ENCODE measurements at regions not wholly inside any gene's neighbourhood (a gene's known extent, or its start where the extent isn't known, plus 50 kb on each side); places are given as distances from the start of the nearest gene placed in this dataset.

DNA sequence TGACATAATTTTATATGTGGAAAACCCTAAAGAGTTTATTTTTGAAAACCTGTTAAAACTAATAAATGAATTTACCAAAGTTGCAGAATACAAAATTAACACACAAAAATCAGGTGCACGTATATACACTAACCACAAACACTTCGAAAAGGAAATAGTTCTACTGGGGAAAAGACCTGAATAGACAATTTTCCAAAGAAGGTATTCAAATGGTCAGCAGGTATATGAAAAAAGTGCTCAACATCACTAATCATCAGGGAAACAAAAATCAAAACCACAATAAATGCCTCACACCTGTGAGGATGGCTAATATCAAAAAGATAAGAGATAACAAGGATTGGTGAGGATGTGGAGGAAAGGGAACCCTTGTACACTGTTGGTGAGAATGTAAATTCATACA lies 110.6 kb downstream of the PXDC1 start:
- no peaks in the 10 kb centered on the region for H3K27me3 ChIP-seq (ENCODE audit: insufficient read depth, low read length)
- 96% methylated on average over 2 of the region's 2 CpGs for WGBS
- no peak overlapping the region for H3K4me3 ChIP-seq (ENCODE audit: low read length)
- no peak overlapping the region for H3K9ac ChIP-seq (ENCODE audit: low read depth, low read length)
- peaks cover 2% of the 10 kb centered on the region; the same call in 1 of the 2 replicates for H3K4me1 ChIP-seq (ENCODE audit: insufficient read depth, low read length)
- no peak overlapping the region for H3K27ac ChIP-seq (ENCODE audit: low read depth, low read length)
- no peaks in the 10 kb centered on the region for H3K36me3 ChIP-seq (ENCODE audit: insufficient read depth, low read length)
- no peaks in the 10 kb centered on the region for H3K9me3 ChIP-seq (ENCODE audit: insufficient read depth, low read depth, low read length)

DNA sequence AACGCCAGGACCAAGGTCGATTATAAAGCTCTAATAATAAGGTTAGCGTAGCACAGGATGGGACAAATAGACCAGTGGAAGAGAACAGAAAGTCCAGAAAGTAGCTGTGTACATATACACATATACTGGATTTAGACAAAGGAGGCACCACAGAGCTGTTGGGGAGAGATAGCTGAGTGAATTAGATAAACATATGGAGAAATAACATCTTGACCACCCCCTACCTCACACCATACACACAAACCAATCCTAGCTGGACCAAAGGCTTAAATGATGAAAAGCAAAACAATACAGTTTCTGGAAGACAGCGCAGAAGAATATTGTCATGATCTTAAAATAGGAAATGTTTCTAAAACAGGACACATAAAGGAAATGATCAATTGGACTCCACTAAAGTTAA lies 112.9 kb downstream of the PXDC1 start:
- H3K4me1 ChIP-seq (ENCODE audit: insufficient read depth, low read length): no peaks in the 10 kb centered on the region
- 85% methylated on average over 4 of the region's 4 CpGs for WGBS
- H3K36me3 ChIP-seq (ENCODE audit: insufficient read depth, low read length): no peaks in the 10 kb centered on the region
- H3K9ac ChIP-seq (ENCODE audit: low read depth, low read length): no peak overlapping the region
- no peaks in the 10 kb centered on the region for H3K9me3 ChIP-seq (ENCODE audit: insufficient read depth, low read depth, low read length)
- H3K27ac ChIP-seq (ENCODE audit: low read depth, low read length): no peak overlapping the region
- H3K27me3 ChIP-seq (ENCODE audit: insufficient read depth, low read length): no peaks in the 10 kb centered on the region
- no peak overlapping the region for H3K4me3 ChIP-seq (ENCODE audit: low read length)

DNA sequence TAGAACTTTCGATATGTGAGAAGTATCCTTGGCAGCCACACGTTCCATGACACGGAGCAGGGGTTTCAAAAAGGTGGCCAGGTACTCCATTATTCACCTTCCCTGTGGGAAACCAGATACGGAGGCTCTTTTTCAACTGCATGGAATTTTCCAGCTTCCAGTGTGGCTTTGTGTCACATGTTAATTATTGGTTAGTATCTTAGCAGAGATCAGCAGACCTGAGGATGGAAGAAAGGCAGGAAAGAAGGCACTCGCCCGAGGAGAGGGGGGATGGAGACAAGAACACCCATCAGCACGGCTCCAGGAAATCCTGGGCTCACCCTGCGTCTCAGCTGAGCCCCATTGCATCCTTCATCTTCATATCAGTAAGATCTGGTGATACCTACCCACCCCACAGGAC lies 115.5 kb downstream of the PXDC1 start:
- no peak overlapping the region for H3K4me3 ChIP-seq (ENCODE audit: low read length)
- H3K9me3 ChIP-seq (ENCODE audit: insufficient read depth, low read depth, low read length): no peaks in the 10 kb centered on the region
- WGBS: 90% methylated on average over 7 of the region's 8 CpGs
- H3K27me3 ChIP-seq (ENCODE audit: insufficient read depth, low read length): no peaks in the 10 kb centered on the region
- no peak overlapping the region for H3K27ac ChIP-seq (ENCODE audit: low read depth, low read length)
- no peaks in the 10 kb centered on the region for H3K36me3 ChIP-seq (ENCODE audit: insufficient read depth, low read length)
- H3K4me1 ChIP-seq (ENCODE audit: insufficient read depth, low read length): no peaks in the 10 kb centered on the region
- no peak overlapping the region for H3K9ac ChIP-seq (ENCODE audit: low read depth, low read length)

DNA sequence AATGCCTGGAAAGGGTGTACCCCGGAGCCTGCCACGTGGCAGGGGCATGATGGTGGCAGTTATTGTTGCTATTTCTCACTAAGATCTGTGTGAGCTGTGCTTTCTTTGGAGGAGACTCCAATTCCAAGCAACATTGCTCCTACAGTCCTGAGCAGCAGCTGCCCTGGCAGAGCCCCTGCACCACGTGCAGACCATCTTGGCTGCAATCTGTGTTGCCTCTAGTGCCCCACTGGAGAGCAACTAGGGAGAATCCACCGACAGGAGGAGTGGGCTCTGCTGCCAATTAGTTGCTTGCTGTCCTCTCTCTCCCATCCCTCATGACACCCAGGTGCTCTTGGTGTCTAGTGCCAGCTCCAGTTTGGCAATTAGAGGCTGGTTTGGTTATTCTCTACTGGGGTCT lies 116.0 kb downstream of the PXDC1 start:
- H3K36me3 ChIP-seq (ENCODE audit: insufficient read depth, low read length): no peaks in the 10 kb centered on the region
- H3K27me3 ChIP-seq (ENCODE audit: insufficient read depth, low read length): no peaks in the 10 kb centered on the region
- H3K9me3 ChIP-seq (ENCODE audit: insufficient read depth, low read depth, low read length): no peaks in the 10 kb centered on the region
- no peak overlapping the region for H3K4me3 ChIP-seq (ENCODE audit: low read length)
- H3K9ac ChIP-seq (ENCODE audit: low read depth, low read length): no peak overlapping the region
- 82% methylated on average over 4 of the region's 4 CpGs for WGBS
- H3K4me1 ChIP-seq (ENCODE audit: insufficient read depth, low read length): no peaks in the 10 kb centered on the region
- H3K27ac ChIP-seq (ENCODE audit: low read depth, low read length): no peak overlapping the region

DNA sequence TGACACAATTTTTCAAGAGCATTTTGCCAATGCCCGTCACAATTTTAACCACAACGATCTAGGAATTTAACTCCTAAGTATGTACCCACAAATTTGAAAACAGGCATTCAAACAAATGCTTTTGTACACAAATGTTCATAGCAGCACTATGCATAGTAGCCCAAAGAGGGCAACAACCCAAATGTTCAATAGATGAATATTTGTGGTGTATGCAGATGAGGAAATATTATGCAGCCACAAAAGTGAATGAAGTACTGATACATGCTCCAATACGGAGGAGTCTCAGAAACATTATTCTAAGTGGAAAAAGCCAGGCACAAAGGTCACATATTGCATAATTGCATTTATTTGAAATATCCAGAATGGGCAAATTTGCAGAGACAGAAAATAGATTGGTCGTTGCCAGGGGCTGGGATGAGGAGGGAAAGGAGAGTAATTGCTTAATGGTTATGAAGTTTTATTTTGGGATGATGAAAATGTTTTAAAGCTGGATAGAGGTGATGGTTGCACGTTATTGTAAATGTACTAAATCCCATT lies 117.2 kb downstream of the PXDC1 start:
- no peaks in the 10 kb centered on the region for H3K27me3 ChIP-seq (ENCODE audit: insufficient read depth, low read length)
- WGBS: 94% methylated on average over 5 of the region's 5 CpGs

DNA sequence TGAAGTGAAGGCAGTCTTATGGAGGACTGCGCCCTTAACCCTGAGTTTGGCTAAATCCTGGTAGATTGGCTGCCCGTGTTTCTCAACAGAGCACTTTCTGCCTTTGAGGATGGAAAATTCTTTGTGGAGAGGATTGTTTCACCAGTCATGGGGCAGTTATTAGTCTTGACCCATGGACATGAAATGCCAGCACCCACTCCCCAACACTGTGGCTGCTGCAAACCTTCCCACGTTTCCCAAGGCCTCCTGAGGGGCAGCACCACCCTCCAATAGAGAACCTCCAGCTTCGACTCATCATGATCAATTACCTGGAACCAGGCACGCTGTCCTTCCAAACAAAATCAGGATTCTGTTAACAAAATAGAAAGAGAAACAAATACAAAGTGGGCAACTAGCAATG lies 117.8 kb downstream of the PXDC1 start:
- Histone ChIP-seq H3K4me1 (ENCODE audit: insufficient read depth, low read length) (no peaks in the 10 kb centered on the region), H3K36me3 (ENCODE audit: insufficient read depth, low read length) (no peaks in the 10 kb centered on the region), H3K27me3 (ENCODE audit: insufficient read depth, low read length) (no peaks in the 10 kb centered on the region), H3K27ac (ENCODE audit: low read depth, low read length) (no peak overlapping the region), H3K9ac (ENCODE audit: low read depth, low read length) (no peak overlapping the region), H3K4me3 (ENCODE audit: low read length) (no peak overlapping the region), H3K9me3 (ENCODE audit: insufficient read depth, low read depth, low read length) (no peaks in the 10 kb centered on the region)
- 89% methylated on average over 5 of the region's 5 CpGs for WGBS

More for the DNA sequence above, 117.2 kb downstream of the PXDC1 start:
- Histone ChIP-seq H3K4me3 (ENCODE audit: low read length) (no peak overlapping the region), H3K9ac (ENCODE audit: low read depth, low read length) (no peak overlapping the region), H3K27ac (ENCODE audit: low read depth, low read length) (no peak overlapping the region), H3K36me3 (ENCODE audit: insufficient read depth, low read length) (no peaks in the 10 kb centered on the region), H3K4me1 (ENCODE audit: insufficient read depth, low read length) (no peaks in the 10 kb centered on the region), H3K9me3 (ENCODE audit: insufficient read depth, low read depth, low read length) (no peaks in the 10 kb centered on the region)

DNA sequence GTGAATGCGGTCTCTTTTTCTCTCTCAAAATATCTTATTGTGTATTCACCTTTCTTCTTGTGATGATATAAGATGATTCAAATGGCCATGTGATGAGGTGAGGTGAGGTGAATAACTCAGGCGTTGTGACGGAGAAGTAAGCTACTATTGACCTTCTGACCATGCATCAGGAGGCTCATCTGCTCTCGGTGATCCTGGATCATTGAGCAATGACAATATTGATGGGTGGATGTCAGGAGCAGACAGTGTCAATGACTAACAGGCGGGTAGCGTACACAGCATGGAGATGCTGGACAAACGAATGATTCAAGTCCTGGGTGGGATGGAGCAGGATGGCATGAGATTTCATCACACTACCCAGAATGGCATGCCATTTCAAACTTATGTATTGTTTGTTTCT lies 119.6 kb downstream of the PXDC1 start:
- no peak overlapping the region for H3K4me3 ChIP-seq (ENCODE audit: low read length)
- H3K36me3 ChIP-seq (ENCODE audit: insufficient read depth, low read length): no peaks in the 10 kb centered on the region
- H3K4me1 ChIP-seq (ENCODE audit: insufficient read depth, low read length): no peaks in the 10 kb centered on the region
- H3K27ac ChIP-seq (ENCODE audit: low read depth, low read length): no peak overlapping the region
- H3K27me3 ChIP-seq (ENCODE audit: insufficient read depth, low read length): no peaks in the 10 kb centered on the region
- H3K9ac ChIP-seq (ENCODE audit: low read depth, low read length): no peak overlapping the region
- WGBS: 93% methylated on average over 6 of the region's 7 CpGs
- H3K9me3 ChIP-seq (ENCODE audit: insufficient read depth, low read depth, low read length): no peaks in the 10 kb centered on the region

DNA sequence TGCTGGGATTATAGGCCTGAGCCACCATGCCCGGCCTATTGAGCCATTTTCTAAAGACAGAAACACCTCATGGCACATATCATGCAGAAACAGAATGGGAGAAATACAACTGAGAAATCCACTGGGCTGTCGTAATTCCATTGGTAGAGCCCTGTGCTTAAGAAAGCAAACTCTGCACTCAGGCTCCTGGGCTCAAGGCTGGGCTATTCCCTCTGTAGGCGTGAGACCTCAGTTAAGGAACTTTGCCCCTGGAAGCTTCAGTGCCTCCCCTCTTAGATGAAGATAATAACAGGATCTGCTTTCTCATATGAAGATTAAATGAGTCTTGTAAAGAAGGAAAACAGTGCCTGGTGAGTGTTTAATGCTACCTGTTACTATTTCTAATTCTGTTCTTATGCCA lies 120.3 kb downstream of the PXDC1 start:
- Histone ChIP-seq H3K9ac (ENCODE audit: low read depth, low read length) (no peak overlapping the region), H3K27ac (ENCODE audit: low read depth, low read length) (no peak overlapping the region), H3K27me3 (ENCODE audit: insufficient read depth, low read length) (no peaks in the 10 kb centered on the region), H3K4me1 (ENCODE audit: insufficient read depth, low read length) (peaks cover 5% of the 10 kb centered on the region), H3K4me3 (ENCODE audit: low read length) (no peak overlapping the region), H3K36me3 (ENCODE audit: insufficient read depth, low read length) (no peaks in the 10 kb centered on the region), H3K9me3 (ENCODE audit: insufficient read depth, low read depth, low read length) (no peaks in the 10 kb centered on the region)
- 96% methylated on average over 3 of the region's 3 CpGs for WGBS

DNA sequence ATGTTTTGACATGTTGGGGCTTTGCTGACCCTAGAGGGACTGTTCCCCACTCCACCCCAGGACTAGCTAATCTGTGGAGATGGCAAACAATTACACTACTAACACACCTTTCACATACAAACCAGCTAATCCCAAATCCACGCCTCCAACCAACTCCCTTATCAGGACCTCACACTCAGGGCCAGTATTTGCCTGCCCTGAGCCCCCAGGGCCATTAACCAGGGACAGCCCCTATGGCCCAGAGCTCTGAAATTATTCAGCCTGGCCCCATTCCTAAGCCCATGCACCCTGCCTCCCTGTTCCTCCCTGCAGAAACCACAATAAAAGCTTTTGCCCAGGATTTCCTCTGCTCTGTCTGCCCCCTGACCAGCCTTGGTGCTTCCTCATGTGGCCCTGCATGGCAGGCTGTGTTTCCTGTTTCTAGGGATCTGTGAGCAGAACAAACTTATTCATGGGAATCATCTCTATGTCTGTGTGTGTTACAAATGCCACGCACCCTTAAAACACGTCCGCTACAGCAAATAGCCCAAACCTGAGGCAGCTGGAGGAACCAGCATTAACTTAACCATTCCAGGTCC lies 121.2 kb downstream of the PXDC1 start:
- WGBS: 89% methylated on average over 4 of the region's 4 CpGs
- no peaks in the 10 kb centered on the region for H3K27me3 ChIP-seq (ENCODE audit: insufficient read depth, low read length)

DNA sequence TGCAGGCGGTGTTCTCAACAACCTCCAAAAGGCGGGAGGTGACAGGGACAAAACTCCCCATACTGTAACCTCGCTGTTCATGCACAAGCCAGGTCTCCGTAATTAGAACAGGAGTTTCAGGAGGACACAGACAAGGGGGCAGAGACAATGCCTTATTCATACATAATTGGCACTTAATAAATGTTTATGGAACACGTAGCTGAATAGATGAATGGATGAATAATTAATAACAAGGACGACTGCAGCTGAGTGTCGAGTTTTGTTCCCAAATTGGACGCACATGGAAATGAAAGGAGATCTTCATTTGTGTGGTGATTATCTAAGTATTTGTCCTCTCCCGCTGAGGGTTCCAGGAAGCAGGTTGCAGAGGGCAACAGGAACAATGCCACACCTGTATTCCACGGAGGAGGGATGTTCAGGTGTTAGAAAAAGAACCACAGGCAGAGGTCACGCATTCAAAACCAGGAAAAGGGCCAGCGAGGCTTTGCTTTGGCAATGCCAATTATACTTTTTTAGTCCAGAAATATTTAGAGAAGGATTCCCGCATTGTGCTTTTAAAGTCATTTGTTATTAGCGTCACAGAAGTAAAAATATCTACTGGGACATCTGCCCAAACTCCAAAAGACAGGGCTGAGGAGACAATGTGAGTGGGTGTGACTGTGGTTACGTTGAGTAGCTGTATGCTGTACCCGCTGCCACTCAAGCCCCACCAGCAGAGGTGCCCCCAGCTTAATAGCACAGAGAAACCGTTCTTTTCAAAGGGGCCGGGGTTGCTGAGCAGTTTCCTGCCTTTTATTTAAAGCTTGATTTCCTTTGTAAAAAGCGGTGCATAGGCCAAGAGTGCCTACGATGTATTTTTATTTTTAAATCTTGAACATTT lies 123.3 kb downstream of the PXDC1 start:
- WGBS: 92% methylated on average over 20 of the region's 20 CpGs

More for the DNA sequence above, 121.2 kb downstream of the PXDC1 start:
- H3K9ac ChIP-seq (ENCODE audit: low read depth, low read length): no peak overlapping the region
- H3K36me3 ChIP-seq (ENCODE audit: insufficient read depth, low read length): no peaks in the 10 kb centered on the region
- H3K4me1 ChIP-seq (ENCODE audit: insufficient read depth, low read length): peaks cover 13% of the 10 kb centered on the region
- H3K9me3 ChIP-seq (ENCODE audit: insufficient read depth, low read depth, low read length): no peaks in the 10 kb centered on the region
- H3K27ac ChIP-seq (ENCODE audit: low read depth, low read length): no peak overlapping the region
- H3K4me3 ChIP-seq (ENCODE audit: low read length): no peak overlapping the region

DNA sequence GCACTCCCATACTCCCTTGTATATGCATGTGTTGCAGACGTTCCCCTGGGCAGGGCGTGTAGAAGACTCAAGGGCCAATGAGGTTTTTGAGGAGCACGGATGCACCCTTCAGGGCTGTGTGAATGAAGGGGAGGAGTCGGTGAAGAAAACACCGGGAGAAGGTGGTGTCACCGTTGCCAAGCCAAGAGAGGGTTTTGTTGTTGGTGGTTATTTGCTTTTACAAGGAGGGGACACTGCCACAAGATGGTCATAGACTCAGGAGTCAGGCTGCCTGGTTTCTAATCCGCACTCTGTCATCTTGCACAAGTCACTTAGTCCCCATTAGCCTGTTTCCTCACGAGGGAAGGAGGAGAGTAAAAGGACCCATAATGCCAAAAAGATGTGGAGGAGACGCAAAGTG lies 124.0 kb downstream of the PXDC1 start:
- no peaks in the 10 kb centered on the region for H3K27me3 ChIP-seq (ENCODE audit: insufficient read depth, low read length)

More for the DNA sequence above, 123.3 kb downstream of the PXDC1 start:
- Histone ChIP-seq H3K27me3 (ENCODE audit: insufficient read depth, low read length) (no peaks in the 10 kb centered on the region), H3K9ac (ENCODE audit: low read depth, low read length) (no peak overlapping the region), H3K4me1 (ENCODE audit: insufficient read depth, low read length) (peaks cover 30% of the 10 kb centered on the region), H3K27ac (ENCODE audit: low read depth, low read length) (no peak overlapping the region), H3K36me3 (ENCODE audit: insufficient read depth, low read length) (no peaks in the 10 kb centered on the region), H3K9me3 (ENCODE audit: insufficient read depth, low read depth, low read length) (no peaks in the 10 kb centered on the region), H3K4me3 (ENCODE audit: low read length) (no peak overlapping the region)

More for the DNA sequence above, 124.0 kb downstream of the PXDC1 start:
- no peak overlapping the region for H3K9ac ChIP-seq (ENCODE audit: low read depth, low read length)
- H3K4me3 ChIP-seq (ENCODE audit: low read length): no peak overlapping the region
- H3K9me3 ChIP-seq (ENCODE audit: insufficient read depth, low read depth, low read length): no peaks in the 10 kb centered on the region
- no peak overlapping the region for H3K27ac ChIP-seq (ENCODE audit: low read depth, low read length)
- WGBS: 86% methylated on average over 9 of the region's 9 CpGs
- H3K4me1 ChIP-seq (ENCODE audit: insufficient read depth, low read length): peaks cover 30% of the 10 kb centered on the region
- no peaks in the 10 kb centered on the region for H3K36me3 ChIP-seq (ENCODE audit: insufficient read depth, low read length)
